H1 (cell line): ENCODE measurements at regions not wholly inside any gene's neighbourhood (a gene's known extent, or its start where the extent isn't known, plus 50 kb on each side); places are given as distances from the start of the nearest gene placed in this dataset.

Source experiments
- CTCF ChIA-PET: fragments of 300-600 bp; sonication (Branson Sonifier 250); formaldehyde crosslinking; loops from one replicate; lab custom pipeline; 2021; ENCODE audit not compliant: partially characterized antibody; lab: Charles Lee
- POLR2A ChIA-PET: fragments of 300-600 bp; sonication (Branson Sonifier 250); formaldehyde crosslinking; loops from one replicate; lab custom pipeline; 2021; ENCODE audit warnings: inconsistent platforms; ENCODE audit not compliant: partially characterized antibody; lab: Charles Lee
- DNase-seq, 2 experiments: peaks; one replicate each; pipeline versions ENCODE4 v3.0.0 to v3.0.0-alpha.2; 2010 to 2022; ENCODE audit warnings: low spot score in 2 of 2, low read depth in 1 of 2, mixed read lengths in 1 of 2
- FAIRE-seq: peaks from 2 replicates; lab custom pipeline; 2011; peaks lifted over from hg19 to GRCh38; lab: Jason Lieb, UNC
- H2AFZ ChIP-seq: 2 replicates; pipeline ENCODE4 v1.8.1; 2012; ENCODE audit warnings: low read length, inconsistent platforms
- H2AK5ac ChIP-seq: 2 replicates; pipeline ENCODE4 v1.6.1; 2013; ENCODE audit warnings: low read depth, low read length
- H2BK120ac ChIP-seq: replicated peaks from 2 replicates; pipeline ENCODE3; 2013; ENCODE audit warnings: low read depth, low read length, inconsistent platforms
- H2BK12ac ChIP-seq: 2 replicates; pipeline ENCODE4 v1.6.1; 2013; ENCODE audit warnings: low read depth, low read length
- H2BK15ac ChIP-seq: 2 replicates; pipeline ENCODE4 v1.6.1; 2013; ENCODE audit warnings: low read length
- H2BK20ac ChIP-seq: 2 replicates; pipeline ENCODE4 v1.6.1; 2013; ENCODE audit warnings: low read length
- H2BK5ac ChIP-seq: 2 replicates; pipeline ENCODE4 v1.6.1; 2013; ENCODE audit warnings: low read depth, low read length
- H3K14ac ChIP-seq: 2 replicates; pipeline ENCODE4 v1.6.1; 2013; ENCODE audit warnings: inconsistent platforms; ENCODE audit not compliant: insufficient read length
- H3K18ac ChIP-seq: 2 replicates; pipeline ENCODE4 v1.6.1; 2013; ENCODE audit warnings: low read length; ENCODE audit errors: extremely low read depth
- H3K23ac ChIP-seq: 2 replicates; pipeline ENCODE4 v1.6.1; 2013; ENCODE audit warnings: inconsistent platforms; ENCODE audit not compliant: insufficient read length
- H3K23me2 ChIP-seq: 2 replicates; pipeline ENCODE4 v1.6.1; 2013; ENCODE audit warnings: low read depth, low read length
- H3K27ac ChIP-seq: 2 replicates; pipeline ENCODE4 v1.6.1; 2011; ENCODE audit warnings: low read depth, low read length, inconsistent platforms
- H3K27me3 ChIP-seq, 4 experiments: replicated peaks in 1 of 4; 1 replicate in 1 of 4; 2 replicates in 3 of 4; pipeline versions ENCODE4 v1.6.1 to v1.8.1; 2011 to 2013; ENCODE audit warnings: low read length in 3 of 4, mild to moderate bottlenecking in 3 of 4, inconsistent platforms in 2 of 4, mixed read lengths in 2 of 4, moderate library complexity in 1 of 4; ENCODE audit not compliant: control insufficient read depth in 3 of 4, insufficient read depth in 3 of 4; ENCODE audit errors: extremely low read depth in 1 of 4
- H3K36me3 ChIP-seq, 4 experiments: 2 replicates each; pipeline versions ENCODE4 v1.6.1 to v1.8.1; 2011 to 2013; ENCODE audit warnings: mild to moderate bottlenecking in 4 of 4, low read length in 3 of 4, moderate library complexity in 2 of 4, control low read depth in 1 of 4, inconsistent platforms in 1 of 4; ENCODE audit not compliant: insufficient read depth in 4 of 4, control insufficient read depth in 2 of 4
- H3K4ac ChIP-seq: replicated peaks from 2 replicates; pipeline ENCODE3; 2013; ENCODE audit warnings: low read length, low read depth, mixed read lengths, inconsistent platforms; ENCODE audit not compliant: insufficient read length
- H3K4me1 ChIP-seq, 4 experiments: replicated peaks in 1 of 4; 1 replicate in 1 of 4; 2 replicates in 3 of 4; pipeline versions ENCODE4 v1.6.1 to v1.8.1; 2011 to 2013; ENCODE audit warnings: low read length in 3 of 4, inconsistent platforms in 2 of 4, mixed read lengths in 1 of 4; ENCODE audit not compliant: insufficient read depth in 4 of 4, control insufficient read depth in 3 of 4
- H3K4me2 ChIP-seq, 2 experiments: 2 replicates each; pipeline versions ENCODE4 v1.6.1 to v1.8.1; 2011 to 2013; ENCODE audit warnings: low read depth in 2 of 2, low read length in 2 of 2, control low read depth in 1 of 2, inconsistent platforms in 1 of 2, mild to moderate bottlenecking in 1 of 2; ENCODE audit not compliant: insufficient read depth in 1 of 2
- H3K4me3 ChIP-seq, 4 experiments: fragments of 200-600, 300-600 bp in 1 of 4; sonication (generic), shearing (Covaris generic), sonication (Bioruptor Twin) in 1 of 4; 2 replicates each; pipeline versions ENCODE4 v1.5.1 to v1.8.1; 2011 to 2016; ENCODE audit warnings: low read length in 4 of 4, low read depth in 3 of 4, control low read depth in 2 of 4, inconsistent platforms in 2 of 4, mild to moderate bottlenecking in 2 of 4, mixed read lengths in 1 of 4, moderate library complexity in 1 of 4; ENCODE audit not compliant: insufficient read depth in 2 of 4; ENCODE audit errors: extremely low read depth in 1 of 4
- H3K56ac ChIP-seq: replicated peaks from 2 replicates; pipeline ENCODE3; 2013; ENCODE audit warnings: low read depth, mild to moderate bottlenecking, mixed read lengths, low read length, inconsistent platforms; ENCODE audit not compliant: insufficient read length
- H3K79me1 ChIP-seq: 2 replicates; pipeline ENCODE4 v1.6.1; 2013; ENCODE audit warnings: low read depth, low read length, control low read depth
- H3K79me2 ChIP-seq, 2 experiments: 2 replicates each; pipeline versions ENCODE4 v1.6.1 to v1.8.1; 2012 to 2013; ENCODE audit warnings: low read length in 2 of 2, mild to moderate bottlenecking in 2 of 2, inconsistent platforms in 1 of 2; ENCODE audit not compliant: insufficient read depth in 2 of 2, control insufficient read depth in 1 of 2
- H3K9ac ChIP-seq, 4 experiments: replicated peaks in 1 of 4; 1 replicate in 1 of 4; 2 replicates in 3 of 4; pipeline versions ENCODE4 v1.6.1 to v1.8.1; 2011 to 2013; ENCODE audit warnings: low read depth in 3 of 4, low read length in 3 of 4, control low read depth in 2 of 4, mild to moderate bottlenecking in 2 of 4, moderate library complexity in 2 of 4, inconsistent platforms in 1 of 4; ENCODE audit errors: extremely low read depth in 1 of 4
- H3K9me3 ChIP-seq, 2 experiments: 2 replicates each; pipeline versions ENCODE4 v1.6.1 to v1.8.1; 2012 to 2013; ENCODE audit warnings: mild to moderate bottlenecking in 2 of 2, moderate library complexity in 2 of 2, control low read depth in 1 of 2, inconsistent platforms in 1 of 2, low read depth in 1 of 2, low read length in 1 of 2, mixed read lengths in 1 of 2; ENCODE audit not compliant: insufficient read depth in 2 of 2
- H4K20me1 ChIP-seq, 2 experiments: replicated peaks in 1 of 2; 2 replicates each; pipeline versions ENCODE3 to v1.8.1; 2011 to 2013; ENCODE audit warnings: inconsistent platforms in 2 of 2, low read length in 2 of 2, mild to moderate bottlenecking in 1 of 2; ENCODE audit not compliant: insufficient read depth in 2 of 2, control insufficient read depth in 1 of 2
- H4K5ac ChIP-seq: 2 replicates; pipeline ENCODE4 v1.6.1; 2013; ENCODE audit warnings: low read length, low read depth, mixed read lengths, inconsistent platforms; ENCODE audit not compliant: insufficient read length
- H4K8ac ChIP-seq: 2 replicates; pipeline ENCODE4 v1.8.0; 2013; ENCODE audit warnings: mild to moderate bottlenecking, moderate library complexity, low read length, inconsistent platforms; ENCODE audit not compliant: insufficient read depth; ENCODE audit errors: extremely low read depth
- H4K91ac ChIP-seq: replicated peaks from 2 replicates; pipeline ENCODE3; 2013; ENCODE audit warnings: low read length, mixed read lengths, inconsistent platforms; ENCODE audit not compliant: insufficient read length
- EGR1 ChIP-seq: IDR thresholded peaks from 2 replicates; pipeline ENCODE4 v1.6.1; 2011; ENCODE audit warnings: low read depth, low read length, borderline replicate concordance
- WGBS, 2 experiments: shearing (Covaris generic) in 1 of 2; methylation state at CpG; one replicate each; pipeline versions ENCODE4 v1.1.6 to v1.1.7; 2013 to 2015; ENCODE audit warnings: low lambda C conversion rate in 2 of 2, mixed read lengths in 2 of 2, inconsistent platforms in 1 of 2, low coverage in 1 of 2, missing lambda C conversion rate in 1 of 2; ENCODE audit not compliant: insufficient replicate concordance in 2 of 2, insufficient coverage in 1 of 2, insufficient read length in 1 of 2; ENCODE audit errors: extremely low coverage in 1 of 2, missing lambda C conversion rate in 1 of 2; 5-methylcytosine and 5-hydroxymethylcytosine counted together
- TF ChIP-seq, protein P1 (sequence below), 3 experiments: IDR thresholded peaks; 1 replicate in 2 of 3; 2 replicates in 1 of 3; pipeline versions ENCODE4 v1.5.1 to v1.6.1; 2011; ENCODE audit warnings: low read length in 3 of 3, mild to moderate bottlenecking in 3 of 3, inconsistent platforms in 2 of 3, low read depth in 1 of 3, moderate library complexity in 1 of 3; ENCODE audit not compliant: insufficient read depth in 1 of 3; ENCODE audit errors: control extremely low read depth in 1 of 3

GRCh38 chr11:128399251-128400121, 187.9 kb downstream of the ETS1 start:
- DNase-seq, result no peak
- no peak overlapping the region for H2AFZ ChIP-seq
- 87% methylated on average over 7 of the region's 7 CpGs; no CpG with 5 or more reads in 1 of the 2 experiments for WGBS, 2 experiments
- H3K56ac ChIP-seq, result no peak overlapping the region
- H3K18ac ChIP-seq, result no peak overlapping the region
- no peak overlapping the region for H3K4me3 ChIP-seq
- H3K9ac ChIP-seq, result no peak overlapping the region
- no peak overlapping the region for H4K8ac ChIP-seq
- no peak overlapping the region for H2BK5ac ChIP-seq
- H3K14ac ChIP-seq, result no peak overlapping the region
- POLR2A ChIA-PET, result no interaction called here
- H3K36me3 ChIP-seq, result no peaks in the 10 kb centered on the region
- H3K4me2 ChIP-seq, result no peak overlapping the region
- H2BK12ac ChIP-seq, result no peak overlapping the region
- no peaks in the 10 kb centered on the region for H3K4me1 ChIP-seq
- TF ChIP-seq EGR1, result no peak
- TF ChIP-seq, protein P1, sequence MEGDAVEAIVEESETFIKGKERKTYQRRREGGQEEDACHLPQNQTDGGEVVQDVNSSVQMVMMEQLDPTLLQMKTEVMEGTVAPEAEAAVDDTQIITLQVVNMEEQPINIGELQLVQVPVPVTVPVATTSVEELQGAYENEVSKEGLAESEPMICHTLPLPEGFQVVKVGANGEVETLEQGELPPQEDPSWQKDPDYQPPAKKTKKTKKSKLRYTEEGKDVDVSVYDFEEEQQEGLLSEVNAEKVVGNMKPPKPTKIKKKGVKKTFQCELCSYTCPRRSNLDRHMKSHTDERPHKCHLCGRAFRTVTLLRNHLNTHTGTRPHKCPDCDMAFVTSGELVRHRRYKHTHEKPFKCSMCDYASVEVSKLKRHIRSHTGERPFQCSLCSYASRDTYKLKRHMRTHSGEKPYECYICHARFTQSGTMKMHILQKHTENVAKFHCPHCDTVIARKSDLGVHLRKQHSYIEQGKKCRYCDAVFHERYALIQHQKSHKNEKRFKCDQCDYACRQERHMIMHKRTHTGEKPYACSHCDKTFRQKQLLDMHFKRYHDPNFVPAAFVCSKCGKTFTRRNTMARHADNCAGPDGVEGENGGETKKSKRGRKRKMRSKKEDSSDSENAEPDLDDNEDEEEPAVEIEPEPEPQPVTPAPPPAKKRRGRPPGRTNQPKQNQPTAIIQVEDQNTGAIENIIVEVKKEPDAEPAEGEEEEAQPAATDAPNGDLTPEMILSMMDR (IDR thresholded peaks at IDR 0.05; ENCODE audit: control extremely low read depth in 1 of 3, insufficient read depth in 1 of 3, low read depth in 1 of 3, low read length in 3 of 3), result no peak
- TF ChIP-seq, all 59 proteins: peak for 0
- no peak overlapping the region for H4K91ac ChIP-seq
- no peak overlapping the region for H2BK15ac ChIP-seq
- no peaks in the 10 kb centered on the region for H3K79me1 ChIP-seq
- no peak for FAIRE-seq
- H3K79me2 ChIP-seq, result no peaks in the 10 kb centered on the region
- H2BK120ac ChIP-seq, result no peak overlapping the region
- H3K4ac ChIP-seq, result no peak overlapping the region
- H3K23ac ChIP-seq, result no peak overlapping the region
- no peak overlapping the region for H2AK5ac ChIP-seq
- H4K5ac ChIP-seq, result no peak overlapping the region
- no peak overlapping the region for H3K27ac ChIP-seq
- H2BK20ac ChIP-seq, result no peak overlapping the region
- CTCF ChIA-PET, result interaction anchor here (0.8 to 2.7 kb wide), 5 partner anchors 19 to 233 kb away, joined by 3 to 8 read pairs (median 3); no protein-coding TSS in a partner anchor
- no peaks in the 10 kb centered on the region for H4K20me1 ChIP-seq
- H3K9me3 ChIP-seq, result no peaks in the 10 kb centered on the region
- H3K23me2 ChIP-seq, result no peaks in the 10 kb centered on the region; the same call in 1 of the 2 replicates
- no peaks in the 10 kb centered on the region for H3K27me3 ChIP-seq
